ENCODE measurements at regions not wholly inside any gene's neighbourhood (a gene's known extent, or its start where the extent isn't known, plus 50 kb on each side); places are given as distances from the start of the nearest gene placed in this dataset.

DNA sequence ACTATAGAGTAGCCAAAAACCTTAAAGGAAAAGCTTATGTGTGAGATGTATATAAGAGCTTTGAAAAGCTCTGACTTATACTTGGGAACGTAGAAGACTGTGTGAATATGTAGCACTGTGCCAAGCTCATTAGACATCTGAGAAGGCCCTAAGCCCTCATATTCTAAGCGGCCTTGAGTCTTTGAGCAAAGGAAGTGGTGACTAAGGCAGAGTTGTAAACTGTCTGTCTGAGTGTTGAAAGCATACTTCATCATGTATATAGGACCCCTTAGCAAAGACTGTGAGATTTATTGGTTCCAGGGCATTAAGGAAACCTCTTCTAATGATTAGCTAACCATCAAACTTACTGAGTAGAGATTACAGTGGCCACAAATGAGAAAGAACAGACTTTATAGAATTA is 153.3 kb upstream of the LYPLAL1 start:
- CTCF ChIA-PET = no interaction called here
- Histone ChIP-seq H4K20me1 (ENCODE audit: control insufficient read depth, insufficient read depth) (no peaks in the 10 kb centered on the region), H3K9me3 (replicated peaks; ENCODE audit: control insufficient read depth, insufficient read depth, low read length) (no peaks in the 10 kb centered on the region), H3K79me2 (ENCODE audit: control insufficient read depth, insufficient read depth, low read length) (no peaks in the 10 kb centered on the region), H2AFZ (ENCODE audit: control insufficient read depth, low read depth, low read length) (no peak overlapping the region), H3K27me3 (replicated peaks in 1 of 2; ENCODE audit: control insufficient read depth in 2 of 2, insufficient read depth in 2 of 2, low read length in 1 of 2) (no peaks in the 10 kb centered on the region), H3K4me2 (ENCODE audit: control insufficient read depth, insufficient read depth) (no peak overlapping the region), H3K4me1 (ENCODE audit: control insufficient read depth, insufficient read depth, low read length) (no peaks in the 10 kb centered on the region), H3K4me3 (no peak overlapping the region), H3K9ac (ENCODE audit: control insufficient read depth, insufficient read depth, low read length) (no peak overlapping the region), H3K27ac (ENCODE audit: control insufficient read depth, insufficient read depth) (no peak overlapping the region), H3K36me3 (ENCODE audit: control insufficient read depth in 2 of 2, insufficient read depth in 2 of 2, low read length in 1 of 2) (no peaks in the 10 kb centered on the region)
- DNase-seq (ENCODE audit: low read depth, low spot score) (no peak), FAIRE-seq (no peak), ATAC-seq (no peak)
- RAD21 ChIA-PET (ENCODE audit: unreplicated experiment) = no interaction called here
- no TSS peak for BruUV-seq (replicated peaks)
- 31% methylated on average over 2 of the region's 2 CpGs for WGBS (ENCODE audit: insufficient coverage, insufficient replicate concordance, low lambda C conversion rate, missing lambda C conversion rate)
- SMC1A ChIA-PET (ENCODE audit: uncharacterized antibody, unreplicated experiment) = no interaction called here
- intact Hi-C loops (cut with micrococcal nuclease; ENCODE audit: unreplicated experiment) (no loop called here), in situ Hi-C loops (cut with MboI) (no loop called here)
- no peak for TF ChIP-seq KDM1A (IDR thresholded peaks at IDR 0.05; ENCODE audit: borderline replicate concordance)
- no peak for TF ChIP-seq PML (IDR thresholded peaks at IDR 0.05; ENCODE audit: low read length)
- no peak for TF ChIP-seq SUZ12 (IDR thresholded peaks at IDR 0.05; ENCODE audit: unreplicated experiment)
- no peak for TF ChIP-seq GABPA (IDR thresholded peaks at IDR 0.05; ENCODE audit: low read depth)
- TF ChIP-seq USF2 (IDR thresholded peaks at IDR 0.05; ENCODE audit: borderline replicate concordance, low read depth, low read length) = no peak
- no peak for TF ChIP-seq DPF2 (IDR thresholded peaks at IDR 0.05)
- POLR2A ChIA-PET = no interaction called here

- Histone ChIP-seq H3K9ac (ENCODE audit: control insufficient read depth, insufficient read depth, low read length) (no peak overlapping the region), H3K79me2 (ENCODE audit: control insufficient read depth, insufficient read depth, low read length) (no peaks in the 10 kb centered on the region), H3K27me3 (replicated peaks in 1 of 2; ENCODE audit: control insufficient read depth in 2 of 2, insufficient read depth in 2 of 2, low read length in 1 of 2) (no peaks in the 10 kb centered on the region), H3K4me1 (ENCODE audit: control insufficient read depth, insufficient read depth, low read length) (no peaks in the 10 kb centered on the region), H3K4me3 (no peak overlapping the region), H2AFZ (ENCODE audit: control insufficient read depth, low read depth, low read length) (no peak overlapping the region), H3K4me2 (ENCODE audit: control insufficient read depth, insufficient read depth) (no peak overlapping the region), H3K27ac (ENCODE audit: control insufficient read depth, insufficient read depth) (no peak overlapping the region), H4K20me1 (ENCODE audit: control insufficient read depth, insufficient read depth) (no peaks in the 10 kb centered on the region), H3K36me3 (ENCODE audit: control insufficient read depth in 2 of 2, insufficient read depth in 2 of 2, low read length in 1 of 2) (no peaks in the 10 kb centered on the region), H3K9me3 (replicated peaks; ENCODE audit: control insufficient read depth, insufficient read depth, low read length) (no peaks in the 10 kb centered on the region)
- in situ Hi-C loops (cut with MboI) (no loop called here), intact Hi-C loops (cut with micrococcal nuclease; ENCODE audit: unreplicated experiment) (no loop called here)
- POLR2A ChIA-PET = no interaction called here
- DNase-seq (ENCODE audit: low read depth, low spot score) = no peak
- SMC1A ChIA-PET (ENCODE audit: uncharacterized antibody, unreplicated experiment) = no interaction called here
- BruUV-seq (replicated peaks) = no TSS peak
- no peak for FAIRE-seq
- RAD21 ChIA-PET (ENCODE audit: unreplicated experiment) = no interaction called here
- ATAC-seq = no peak
- CTCF ChIA-PET = no interaction called here
- TF ChIP-seq TAF1 (IDR thresholded peaks at IDR 0.05; ENCODE audit: borderline replicate concordance, low read depth, low read length) (no peak), CTCF (IDR thresholded peaks at IDR 0.05 in 2 of 3, conservative IDR thresholded peaks at IDR 0.05 in 1 of 3; ENCODE audit: control insufficient read depth in 2 of 3, extremely low read depth in 1 of 3, insufficient read depth in 1 of 3, low read depth in 3 of 3, low read length in 3 of 3) (no peak), ZNF24 (IDR thresholded peaks at IDR 0.05) (no peak)
Observed at GRCh38 chr1:219020846-219021245, 152.8 kb upstream of the LYPLAL1 start.

Measured in GM12878 (cell line).